HCT116 (cell line): ENCODE measurements at regions not wholly inside any gene's neighbourhood (a gene's known extent, or its start where the extent isn't known, plus 50 kb on each side); places are given as distances from the start of the nearest gene placed in this dataset.

Experiments
- ATAC-seq: fragments of 200-7000 bp; cut with Tn5 transposase; 2 replicates; pipeline ENCODE4 v1.9.1; 2020; ENCODE audit warnings: mild to moderate bottlenecking, moderate library complexity
- BruUV-seq: library from RNA; stranded (reverse); fragments of 400-500 nt; replicated peaks from 2 replicates; lab custom pipeline; 2021; lab: Mats Ljungman, UMichigan
- CTCF ChIA-PET: fragments of 300-600 bp; sonication (Branson Sonifier 250); formaldehyde crosslinking; loops from one replicate; lab custom pipeline; 2021; ENCODE audit warnings: antibody characterized with exemption; lab: Charles Lee
- POLR2A ChIA-PET: fragments of 300-600, 350-600 bp; sonication (Branson Sonifier 250); formaldehyde crosslinking; loops from one replicate; lab custom pipeline; 2021; ENCODE audit warnings: antibody characterized with exemption; lab: Charles Lee
- RAD21 ChIA-PET, 2 experiments: fragments of 300-600 bp; sonication (Branson Sonifier 250); formaldehyde crosslinking; loops; one replicate each; lab custom pipeline; 2023; ENCODE audit warnings: low total read pairs in 2 of 2; ENCODE audit not compliant: uncharacterized antibody in 2 of 2, unreplicated experiment in 2 of 2, low non-redundant PET in 1 of 2; lab: Charles Lee
- DNase-seq: peaks from one replicate; pipeline ENCODE4 v3.0.0-alpha.2; 2010; ENCODE audit warnings: low read depth, low spot score
- H2AFZ ChIP-seq: fragments of 200-600 bp; shearing (Covaris generic), sonication (generic); 2 replicates; pipeline ENCODE4 v1.6.1; 2017; ENCODE audit warnings: low read depth, mixed run types, mixed read lengths, antibody characterized with exemption, low read length; ENCODE audit not compliant: poor library complexity, severe bottlenecking
- H3K27ac ChIP-seq: 2 replicates; pipeline ENCODE4 v1.5.1; 2012; ENCODE audit warnings: low read depth, low read length
- H3K27me3 ChIP-seq: fragments of 200-600 bp; sonication (generic); 2 replicates; pipeline ENCODE4 v1.6.1; 2016; ENCODE audit warnings: mixed run types, low read length, mixed read lengths; ENCODE audit not compliant: insufficient read depth
- H3K36me3 ChIP-seq, 2 experiments: fragments of 200-500 bp in 1 of 2; fragments of 200-600 bp in 1 of 2; sonication (Bioruptor generic) in 1 of 2; sonication (generic) in 1 of 2; 2 replicates each; pipeline versions ENCODE4 v1.5.1 to v1.6.1; 2014 to 2016; ENCODE audit warnings: low read length in 2 of 2, inconsistent platforms in 1 of 2, mixed read lengths in 1 of 2, mixed run types in 1 of 2; ENCODE audit not compliant: insufficient read depth in 2 of 2, control insufficient read depth in 1 of 2
- H3K4me1 ChIP-seq, 2 experiments: fragments of 200-600 bp in 1 of 2; sonication (generic) in 1 of 2; 2 replicates each; pipeline versions ENCODE4 v1.5.1 to v1.6.1; 2012 to 2017; ENCODE audit warnings: low read length in 2 of 2, inconsistent platforms in 1 of 2, mild to moderate bottlenecking in 1 of 2, mixed read lengths in 1 of 2, mixed run types in 1 of 2, moderate library complexity in 1 of 2; ENCODE audit not compliant: insufficient read depth in 2 of 2, control insufficient read depth in 1 of 2
- H3K4me2 ChIP-seq: fragments of 200-600 bp; sonication (generic); 2 replicates; pipeline ENCODE4 v1.6.1; 2017; ENCODE audit warnings: mixed run types, low read length, mixed read lengths
- H3K4me3 ChIP-seq, 2 experiments: fragments of 200-600 bp in 1 of 2; sonication (generic) in 1 of 2; replicated peaks in 1 of 2; 2 replicates each; pipeline ENCODE4 v1.5.1; 2011 to 2016; ENCODE audit warnings: low read length in 2 of 2, control low read depth in 1 of 2, low read depth in 1 of 2, mild to moderate bottlenecking in 1 of 2, mixed read lengths in 1 of 2, mixed run types in 1 of 2
- H3K79me2 ChIP-seq: fragments of 200-600 bp; sonication (generic); 2 replicates; pipeline ENCODE4 v1.6.1; 2017; ENCODE audit warnings: mild to moderate bottlenecking, mixed run types, low read length, moderate library complexity, mixed read lengths; ENCODE audit not compliant: insufficient read depth
- H3K9ac ChIP-seq: fragments of 200-600 bp; sonication (generic); 2 replicates; pipeline ENCODE4 v1.6.1; 2016; ENCODE audit warnings: low read length, mixed read lengths
- H3K9me2 ChIP-seq: fragments of 200-600 bp; sonication (generic), shearing (Covaris generic); 2 replicates; pipeline ENCODE4 v1.6.1; 2017; ENCODE audit warnings: mixed run types, mild to moderate bottlenecking, moderate library complexity; ENCODE audit not compliant: insufficient read depth
- H3K9me3 ChIP-seq, 2 experiments: fragments of 200-500 bp in 1 of 2; fragments of 200-600 bp in 1 of 2; sonication (Bioruptor generic) in 1 of 2; sonication (generic) in 1 of 2; 2 replicates each; pipeline ENCODE4 v1.6.1; 2014 to 2017; ENCODE audit warnings: low read length in 2 of 2, mixed read lengths in 2 of 2, inconsistent platforms in 1 of 2, low read depth in 1 of 2, mild to moderate bottlenecking in 1 of 2, mixed run types in 1 of 2, moderate library complexity in 1 of 2; ENCODE audit not compliant: control insufficient read depth in 1 of 2, insufficient read depth in 1 of 2
- H4K20me1 ChIP-seq: fragments of 200-600 bp; sonication (generic), shearing (Covaris generic); 2 replicates; pipeline ENCODE4 v1.6.1; 2017; ENCODE audit warnings: mixed run types, mild to moderate bottlenecking, moderate library complexity; ENCODE audit not compliant: insufficient read depth
- CBX3 ChIP-seq: IDR thresholded peaks from 2 replicates; pipeline ENCODE4 v1.6.1; 2012; ENCODE audit warnings: low read depth
- CEBPB ChIP-seq: IDR thresholded peaks from 2 replicates; pipeline ENCODE4 v1.6.1; 2012; ENCODE audit warnings: low read depth
- CTCF ChIP-seq, 3 experiments: fragments of 200-600 bp in 1 of 3; sonication (generic) in 1 of 3; IDR thresholded peaks in 2 of 3; conservative IDR thresholded peaks in 1 of 3; 2 replicates each; pipeline ENCODE4 v1.5.1; 2012 to 2017; ENCODE audit warnings: low read depth in 2 of 3, low read length in 2 of 3, antibody characterized with exemption in 1 of 3, borderline replicate concordance in 1 of 3, control low read depth in 1 of 3, mild to moderate bottlenecking in 1 of 3, mixed read lengths in 1 of 3, mixed run types in 1 of 3, moderate library complexity in 1 of 3; ENCODE audit not compliant: insufficient read depth in 1 of 3
- EGR1 ChIP-seq: IDR thresholded peaks from 2 replicates; pipeline ENCODE4 v1.6.1; 2012; ENCODE audit warnings: low read depth
- ELF1 ChIP-seq: IDR thresholded peaks from 2 replicates; pipeline ENCODE4 v1.6.1; 2012; ENCODE audit warnings: low read depth, borderline replicate concordance
- EZH2 ChIP-seq: fragments of 200-600 bp; sonication (generic); IDR thresholded peaks from 2 replicates; pipeline ENCODE4 v1.6.1; 2017; ENCODE audit warnings: antibody characterized with exemption, mixed run types
- FOSL1 ChIP-seq: IDR thresholded peaks from 2 replicates; pipeline ENCODE4 v1.6.1; 2012; ENCODE audit warnings: low read depth
- JUND ChIP-seq: IDR thresholded peaks from 2 replicates; pipeline ENCODE4 v1.6.1; 2012
- MAX ChIP-seq: IDR thresholded peaks from 2 replicates; pipeline ENCODE4 v1.6.1; 2012
- POLR2A ChIP-seq: IDR thresholded peaks from 2 replicates; pipeline ENCODE4 v1.7.0; 2011; ENCODE audit warnings: borderline replicate concordance; ENCODE audit not compliant: insufficient read depth, insufficient read length; ENCODE audit errors: extremely low read depth
- POLR2AphosphoS5 ChIP-seq: IDR thresholded peaks from 2 replicates; pipeline ENCODE4 v1.6.1; 2011; ENCODE audit warnings: mild to moderate bottlenecking, low read depth, low read length, moderate library complexity
- RAD21 ChIP-seq: IDR thresholded peaks from 2 replicates; pipeline ENCODE4 v1.6.1; 2012; ENCODE audit warnings: low read depth, mild to moderate bottlenecking
- SIN3A ChIP-seq: IDR thresholded peaks from 2 replicates; pipeline ENCODE4 v1.6.1; 2012; ENCODE audit warnings: low read depth
- SP1 ChIP-seq: IDR thresholded peaks from 2 replicates; pipeline ENCODE4 v1.6.1; 2012; ENCODE audit warnings: low read depth
- SRF ChIP-seq: IDR thresholded peaks from 2 replicates; pipeline ENCODE4 v1.6.1; 2012; ENCODE audit warnings: low read depth
- TCF7L2 ChIP-seq: IDR thresholded peaks from 2 replicates; pipeline ENCODE4 v1.7.0; 2011; ENCODE audit warnings: borderline replicate concordance, inconsistent platforms; ENCODE audit not compliant: insufficient read depth, insufficient read length; ENCODE audit errors: extremely low read depth
- YY1 ChIP-seq: IDR thresholded peaks from 2 replicates; pipeline ENCODE4 v1.6.1; 2011; ENCODE audit warnings: low read length, low read depth, moderate library complexity, mild to moderate bottlenecking; ENCODE audit not compliant: insufficient replicate concordance; ENCODE audit errors: extremely low read depth
- ZFX ChIP-seq: fragments of 450-650 bp; IDR thresholded peaks from 2 replicates; pipeline ENCODE4 v1.6.1; 2017
- ZNF274 ChIP-seq: fragments of 200-500 bp; sonication (Bioruptor generic); IDR thresholded peaks from 2 replicates; pipeline ENCODE4 v1.6.1; 2014; ENCODE audit warnings: mild to moderate bottlenecking, low read depth, low read length, inconsistent platforms
- intact Hi-C: fragments of 100-400 bp; cut with micrococcal nuclease; formaldehyde crosslinking; loops from 2 replicates; pipeline ENCODE4 v1.10.0; 2022

- H3K36me3 ChIP-seq = no peaks in the 10 kb centered on the region
- DNase-seq = no peak
- no peaks in the 10 kb centered on the region for H3K79me2 ChIP-seq
- H3K27ac ChIP-seq = no peak overlapping the region
- H3K4me1 ChIP-seq = no peaks in the 10 kb centered on the region
- H3K27me3 ChIP-seq = no peaks in the 10 kb centered on the region
- no peak for ATAC-seq
- no peak for TF ChIP-seq YY1
- no peak for TF ChIP-seq SIN3A
- TF ChIP-seq EZH2 = no peak
- no peak for TF ChIP-seq MAX
- no peak for TF ChIP-seq ZNF274
- no peak for TF ChIP-seq POLR2A
- TF ChIP-seq SRF = no peak
- TF ChIP-seq SP1 = no peak
- TF ChIP-seq FOSL1 = no peak
- no peak for TF ChIP-seq CTCF (IDR thresholded peaks at IDR 0.05 in 2 of 3, conservative IDR thresholded peaks at IDR 0.05 in 1 of 3; ENCODE audit: borderline replicate concordance in 1 of 3, insufficient read depth in 1 of 3, low read depth in 2 of 3, low read length in 2 of 3)
- no peak for TF ChIP-seq CEBPB
- TF ChIP-seq TCF7L2 = no peak
- no peak for TF ChIP-seq JUND
- no peak for TF ChIP-seq POLR2AphosphoS5
- no peak for TF ChIP-seq RAD21
- TF ChIP-seq EGR1 = no peak
- no peak for TF ChIP-seq ZFX
- TF ChIP-seq CBX3 = no peak
- TF ChIP-seq ELF1 = no peak
- H3K9me2 ChIP-seq = no peaks in the 10 kb centered on the region
- H3K4me2 ChIP-seq = no peak overlapping the region
- intact Hi-C loops = no loop called here
- ChIA-PET CTCF (no interaction called here), RAD21 (no interaction called here), POLR2A (no interaction called here)
- no peak overlapping the region for H3K4me3 ChIP-seq
- H3K9me3 ChIP-seq = no peaks in the 10 kb centered on the region
- no TSS peak for BruUV-seq
- H3K9ac ChIP-seq = no peak overlapping the region
- no peak overlapping the region for H2AFZ ChIP-seq
- H4K20me1 ChIP-seq = no peaks in the 10 kb centered on the region
Observed at GRCh38 chr4:123896446-123897071, 500.0 kb downstream of the SPRY1 start.
